GM12878 (cell line): ENCODE measurements at regions not wholly inside any gene's neighbourhood (a gene's known extent, or its start where the extent isn't known, plus 50 kb on each side); places are given as distances from the start of the nearest gene placed in this dataset.

ENCODE experiments used
- ATAC-seq: fragments of 200-7000 bp; cut with Tn5 transposase; 3 replicates; pipeline ENCODE4 v1.9.1; 2020; ENCODE audit warnings: mild to moderate bottlenecking, moderate library complexity
- BruUV-seq: library from RNA; stranded (reverse); fragments of 400-500 nt; replicated peaks from 2 replicates; lab custom pipeline; 2021; lab: Mats Ljungman, UMichigan
- CTCF ChIA-PET: fragments of 300-600 bp; sonication (Branson Sonifier 250); formaldehyde crosslinking; extraction: SDS; loops from one replicate; lab custom pipeline; 2021; ENCODE audit warnings: inconsistent platforms; lab: Yijun Ruan, JAX
- POLR2A ChIA-PET: fragments of 350-600 bp; formaldehyde crosslinking; extraction: SDS; loops from one replicate; lab custom pipeline; 2021; ENCODE audit warnings: inconsistent platforms; lab: Charles Lee
- RAD21 ChIA-PET: fragments of 300-600 bp; sonication (Branson Sonifier 250); formaldehyde crosslinking; loops from one replicate; lab custom pipeline; 2023; ENCODE audit warnings: antibody characterized with exemption; ENCODE audit not compliant: unreplicated experiment; lab: Charles Lee
- SMC1A ChIA-PET: fragments of 300-600 bp; sonication (Branson Sonifier 250); formaldehyde crosslinking; loops from one replicate; lab custom pipeline; 2023; ENCODE audit not compliant: unreplicated experiment, uncharacterized antibody; lab: Charles Lee
- DNase-seq: peaks from one replicate; pipeline ENCODE4 v3.0.0-alpha.2; 2011; ENCODE audit warnings: low read depth, low spot score
- FAIRE-seq: peaks from 3 replicates; lab custom pipeline; 2011; peaks lifted over from hg19 to GRCh38; lab: Jason Lieb, UNC
- H2AFZ ChIP-seq: 2 replicates; pipeline ENCODE4 v1.6.0; 2011; ENCODE audit warnings: low read depth, low read length, control low read depth; ENCODE audit not compliant: control insufficient read depth
- H3K27ac ChIP-seq: 2 replicates; pipeline ENCODE4 v1.5.1; 2011; ENCODE audit warnings: control low read depth; ENCODE audit not compliant: control insufficient read depth, insufficient read depth
- H3K27me3 ChIP-seq, 2 experiments: replicated peaks in 1 of 2; 2 replicates each; pipeline versions ENCODE4 v1.6.0 to v1.6.1; 2011; ENCODE audit warnings: low read length in 1 of 2; ENCODE audit not compliant: control insufficient read depth in 2 of 2, insufficient read depth in 2 of 2
- H3K36me3 ChIP-seq, 2 experiments: 2 replicates each; pipeline ENCODE4 v1.5.1; 2011; ENCODE audit warnings: low read length in 1 of 2; ENCODE audit not compliant: control insufficient read depth in 2 of 2, insufficient read depth in 2 of 2
- H3K4me1 ChIP-seq: 2 replicates; pipeline ENCODE4 v1.6.1; 2011; ENCODE audit warnings: mild to moderate bottlenecking, low read length, moderate library complexity, mixed read lengths; ENCODE audit not compliant: control insufficient read depth, insufficient read depth
- H3K4me2 ChIP-seq: 2 replicates; pipeline ENCODE4 v1.6.0; 2011; ENCODE audit warnings: control low read depth; ENCODE audit not compliant: control insufficient read depth, insufficient read depth
- H3K4me3 ChIP-seq: fragments of 200-600 bp; sonication (generic); 2 replicates; pipeline ENCODE4 v1.5.1; 2016
- H3K79me2 ChIP-seq: 2 replicates; pipeline ENCODE4 v1.6.0; 2011; ENCODE audit warnings: low read length; ENCODE audit not compliant: control insufficient read depth, insufficient read depth
- H3K9ac ChIP-seq: 2 replicates; pipeline ENCODE4 v1.8.0; 2011; ENCODE audit warnings: low read length, control low read depth, mixed read lengths; ENCODE audit not compliant: control insufficient read depth, insufficient read depth
- H3K9me3 ChIP-seq: replicated peaks from 3 replicates; pipeline ENCODE4 v1.5.1; 2011; ENCODE audit warnings: mild to moderate bottlenecking, low read length; ENCODE audit not compliant: control insufficient read depth, insufficient read depth
- H4K20me1 ChIP-seq: 2 replicates; pipeline ENCODE4 v1.6.0; 2011; ENCODE audit not compliant: control insufficient read depth, insufficient read depth
- ATF7 ChIP-seq: fragments of 450-650 bp; IDR thresholded peaks from 2 replicates; pipeline ENCODE4 v1.6.1; 2016; ENCODE audit warnings: low read depth, mild to moderate bottlenecking
- CBX3 ChIP-seq: fragments of 200-600 bp; sonication (generic); IDR thresholded peaks from 2 replicates; pipeline ENCODE4 v1.6.1; 2016; ENCODE audit warnings: low read depth, borderline replicate concordance
- CHD1 ChIP-seq: IDR thresholded peaks from 2 replicates; pipeline ENCODE4 v1.6.1; 2012; ENCODE audit warnings: low read depth, low read length, improper control_type of control experiment
- E2F8 ChIP-seq: fragments of 450-650 bp; IDR thresholded peaks from 2 replicates; pipeline ENCODE4 v1.6.1; 2018; ENCODE audit warnings: mild to moderate bottlenecking, low read depth, moderate library complexity; ENCODE audit not compliant: partially characterized antibody
- HDAC2 ChIP-seq: fragments of 200-600 bp; sonication (generic); IDR thresholded peaks from 2 replicates; pipeline ENCODE4 v1.6.1; 2017
- IKZF2 ChIP-seq, 2 experiments: fragments of 450-650 bp; IDR thresholded peaks; 2 replicates each; pipeline ENCODE4 v1.6.1; 2017; ENCODE audit warnings: mild to moderate bottlenecking in 2 of 2, moderate library complexity in 2 of 2
- IRF5 ChIP-seq: fragments of 450-650 bp; IDR thresholded peaks from 2 replicates; pipeline ENCODE4 v1.6.1; 2017; ENCODE audit warnings: borderline replicate concordance
- NR2F1 ChIP-seq: fragments of 450-650 bp; conservative IDR thresholded peaks from 2 replicates; pipeline ENCODE4 v1.6.1; 2017; ENCODE audit warnings: mild to moderate bottlenecking
- POU2F2 ChIP-seq: IDR thresholded peaks from 3 replicates; pipeline ENCODE4 v1.6.1; 2011; ENCODE audit warnings: low read depth, mild to moderate bottlenecking, low read length, borderline replicate concordance
- RELB ChIP-seq: fragments of 450-650 bp; IDR thresholded peaks from 2 replicates; pipeline ENCODE4 v1.6.1; 2017; ENCODE audit warnings: low read depth, mild to moderate bottlenecking, moderate library complexity
- REST ChIP-seq: IDR thresholded peaks from 2 replicates; pipeline ENCODE4 v1.6.1; 2012; ENCODE audit warnings: mild to moderate bottlenecking, low read depth, low read length
- SREBF2 ChIP-seq: IDR thresholded peaks from 2 replicates; pipeline ENCODE4 v1.6.1; 2012; ENCODE audit warnings: mild to moderate bottlenecking, low read length
- WGBS: methylation state at CpG from one replicate; pipeline ENCODE4 v1.1.6; 2016; ENCODE audit warnings: low lambda C conversion rate; ENCODE audit not compliant: insufficient replicate concordance, insufficient coverage; ENCODE audit errors: missing lambda C conversion rate; 5-methylcytosine and 5-hydroxymethylcytosine counted together
- in situ Hi-C: fragments of 300-500 bp; cut with MboI; formaldehyde crosslinking; loops from 9 replicates; pipeline ENCODE4 v1.14.3; 2018; ENCODE audit warnings: mixed read lengths
- intact Hi-C: fragments of 100-400 bp; cut with micrococcal nuclease; formaldehyde crosslinking; loops from one replicate; pipeline ENCODE4 v1.14.2; 2022; ENCODE audit not compliant: unreplicated experiment
- TF ChIP-seq, protein P1 (sequence below): fragments of 450-650 bp; IDR thresholded peaks from 2 replicates; pipeline ENCODE4 v1.6.1; 2016; ENCODE audit warnings: mild to moderate bottlenecking

DNA sequence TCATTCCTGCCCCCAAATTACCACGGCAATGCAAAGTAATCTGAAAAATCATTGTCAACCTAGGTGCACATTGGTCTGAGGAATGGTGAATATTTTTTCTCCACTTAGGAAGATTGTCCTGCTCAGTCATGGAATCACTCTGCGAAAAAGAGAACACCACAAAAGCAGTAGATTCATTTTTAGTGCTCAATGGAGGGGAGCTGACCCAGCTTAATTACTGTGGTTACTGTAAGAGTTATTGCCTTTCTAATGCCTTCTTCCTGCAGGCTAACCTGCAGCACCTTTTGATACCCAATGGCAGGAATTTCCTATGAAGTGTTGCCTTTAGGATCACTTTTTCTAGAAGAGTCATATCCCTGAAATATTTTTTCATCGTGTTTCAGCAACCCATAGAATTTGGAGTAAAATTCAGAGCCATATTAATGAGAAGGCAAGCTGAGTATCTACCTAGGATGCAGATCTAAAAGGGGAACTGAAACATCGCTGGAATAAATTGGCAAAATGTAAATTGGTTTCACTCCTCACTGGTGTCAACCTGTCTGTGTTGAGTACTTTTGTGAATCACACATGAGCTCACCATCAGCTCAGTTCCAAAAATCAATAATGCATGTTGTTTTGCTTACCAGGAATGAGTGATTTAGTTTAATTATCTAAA, 464.5 kb downstream of the CSNK1G3 start:
- Histone ChIP-seq H3K36me3 (no peaks in the 10 kb centered on the region), H3K79me2 (no peaks in the 10 kb centered on the region), H3K4me3 (no peak overlapping the region), H3K9me3 (no peaks in the 10 kb centered on the region), H2AFZ (no peak overlapping the region), H4K20me1 (no peaks in the 10 kb centered on the region), H3K9ac (no peak overlapping the region), H3K4me2 (no peak overlapping the region), H3K27me3 (no peaks in the 10 kb centered on the region; a peak in 1 of 4 replicates), H3K27ac (no peak overlapping the region), H3K4me1 (no peaks in the 10 kb centered on the region)
- ChIA-PET POLR2A (no interaction called here), RAD21 (interaction anchor here (0.7 to 1.0 kb wide), 3 partner anchors 20 to 58 kb away, joined by 3 to 4 read pairs (median 3); no protein-coding TSS in a partner anchor), SMC1A (interaction anchor here (0.6 to 1.7 kb wide), 8 partner anchors 20 to 1779 kb away, joined by 3 to 5 read pairs (median 4); no protein-coding TSS in a partner anchor), CTCF (interaction anchor here (0.8 to 1.1 kb wide), 2 partner anchors 45 to 1402 kb away, joined by 3 read pairs; no protein-coding TSS in a partner anchor)
- intact Hi-C loops (no loop called here), in situ Hi-C loops (no loop called here)
- no TSS peak for BruUV-seq
- WGBS, result 35% methylated on average over 4 of the region's 4 CpGs
- FAIRE-seq (no peak), ATAC-seq (peak; percentile 91), DNase-seq (peak; percentile 55)
- TF ChIP-seq REST (no peak), RELB (0 out of 2 replicates have a peak, but pooled peaks have one; percentile 48), CHD1 (no peak), IRF5 (no peak), POU2F2 (peak; percentile 80; the same call in 1 of the 3 replicates), IKZF2 (IDR thresholded peaks at IDR 0.05) (peak; percentile 88 to 89), HDAC2 (no peak), CBX3 (no peak), SREBF2 (no peak), ATF7 (peak; percentile 40; the same call in 1 of the 2 replicates), NR2F1 (0 out of 2 replicates have a peak, but pooled peaks have one; percentile 35), E2F8 (no peak)
- TF ChIP-seq, protein P1, sequence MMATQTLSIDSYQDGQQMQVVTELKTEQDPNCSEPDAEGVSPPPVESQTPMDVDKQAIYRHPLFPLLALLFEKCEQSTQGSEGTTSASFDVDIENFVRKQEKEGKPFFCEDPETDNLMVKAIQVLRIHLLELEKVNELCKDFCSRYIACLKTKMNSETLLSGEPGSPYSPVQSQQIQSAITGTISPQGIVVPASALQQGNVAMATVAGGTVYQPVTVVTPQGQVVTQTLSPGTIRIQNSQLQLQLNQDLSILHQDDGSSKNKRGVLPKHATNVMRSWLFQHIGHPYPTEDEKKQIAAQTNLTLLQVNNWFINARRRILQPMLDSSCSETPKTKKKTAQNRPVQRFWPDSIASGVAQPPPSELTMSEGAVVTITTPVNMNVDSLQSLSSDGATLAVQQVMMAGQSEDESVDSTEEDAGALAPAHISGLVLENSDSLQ, result no peak
